ENCODE measurements at regions not wholly inside any gene's neighbourhood (a gene's known extent, or its start where the extent isn't known, plus 50 kb on each side); places are given as distances from the start of the nearest gene placed in this dataset.

DNA sequence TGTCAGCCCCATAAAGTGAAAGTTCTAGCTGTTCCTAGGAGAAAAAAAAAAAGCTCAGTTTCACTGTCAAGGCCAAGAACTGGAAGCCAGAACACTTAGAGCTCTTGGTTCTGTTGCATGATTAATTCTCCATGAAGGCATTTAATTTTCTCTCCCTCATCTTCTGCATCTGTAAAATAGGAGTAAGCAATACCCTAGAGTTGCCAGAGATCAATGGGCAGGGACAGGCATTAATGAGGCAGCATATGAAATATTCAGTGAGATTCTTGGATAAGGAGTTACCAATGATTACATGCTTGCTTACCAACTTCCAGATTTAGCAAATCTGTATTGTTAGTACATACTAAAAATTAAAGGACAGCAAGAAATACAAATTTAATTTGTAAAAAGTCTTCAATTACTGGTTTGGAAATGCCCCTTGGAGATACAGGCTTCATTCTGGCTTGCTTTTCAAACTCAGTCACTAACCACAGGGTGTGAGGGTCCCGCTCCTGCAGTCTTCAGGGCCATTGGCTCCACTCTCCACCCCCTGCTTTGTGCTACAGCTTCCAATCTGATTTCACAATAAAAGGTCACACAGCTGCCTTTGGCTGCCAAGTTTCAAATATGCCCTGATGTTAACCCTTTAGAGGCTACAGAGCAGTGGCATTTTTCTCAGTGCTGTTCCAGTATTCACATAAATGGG, 624.6 kb downstream of the BNC2 start:
- peak; percentile 55 for DNase-seq (ENCODE audit: low read depth)

DNA sequence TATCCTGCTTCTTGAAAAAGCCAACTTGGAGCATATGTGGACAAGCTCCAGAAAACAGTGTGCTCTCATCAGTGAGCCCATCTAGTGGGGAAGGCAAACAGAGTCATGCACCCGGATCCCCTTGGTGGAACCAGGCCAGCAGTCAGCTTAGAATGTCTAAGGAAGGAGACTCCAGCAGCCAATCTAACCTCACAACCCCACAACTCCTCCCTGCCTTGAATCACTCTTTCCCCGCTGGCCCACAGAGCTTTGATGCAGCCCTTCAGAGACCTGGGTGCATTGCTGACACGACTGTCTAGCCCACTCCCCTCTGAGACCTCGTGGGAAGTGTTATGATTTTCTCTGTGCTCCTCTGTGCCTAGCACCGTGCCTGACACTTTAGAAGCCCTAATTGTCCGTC, 623.7 kb downstream of the BNC2 start:
- DNase-seq (ENCODE audit: low read depth) = no peak

- no peak for DNase-seq (ENCODE audit: low read depth)
These were observed 623.1 kb downstream of the BNC2 start for GRCh38 chr9:16247188-16247875.

DNA sequence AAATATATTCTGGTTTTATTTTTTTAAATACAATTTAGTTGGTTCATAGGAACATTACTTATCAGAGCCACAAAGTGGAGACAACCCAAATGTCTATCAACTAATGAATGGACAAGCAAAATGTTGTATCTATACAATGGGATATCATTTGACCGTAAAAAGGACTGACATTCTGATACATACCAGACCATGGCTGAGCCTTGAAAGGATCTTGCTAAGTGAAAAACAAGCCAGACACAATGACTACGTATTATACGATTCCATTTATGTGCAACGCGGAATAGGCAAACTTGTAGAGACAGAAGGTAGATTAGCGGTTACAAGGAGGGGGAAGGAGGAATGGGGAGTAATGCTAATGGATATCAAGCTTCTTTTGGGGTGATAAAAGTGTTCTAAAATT, 621.6 kb downstream of the BNC2 start:
- DNase-seq (ENCODE audit: low read depth) = no peak

GRCh38 chr9:16252616-16253015, 617.9 kb downstream of the BNC2 start:
- no peak for DNase-seq (ENCODE audit: low read depth)

GRCh38 chr9:16254674-16255073, 615.8 kb downstream of the BNC2 start:
- DNase-seq (ENCODE audit: low read depth) = no peak

- no peak for DNase-seq (ENCODE audit: low read depth)
These were observed 615.3 kb downstream of the BNC2 start for GRCh38 chr9:16255217-16255616.

- no peak for DNase-seq (ENCODE audit: low read depth)
These were observed 612.9 kb downstream of the BNC2 start for GRCh38 chr9:16257604-16258003.

GRCh38 chr9:16258191-16258590, 612.3 kb downstream of the BNC2 start:
- DNase-seq (ENCODE audit: low read depth) = no peak

- no peak for DNase-seq (ENCODE audit: low read depth)
These were observed 611.8 kb downstream of the BNC2 start for GRCh38 chr9:16258708-16259107.

- DNase-seq (ENCODE audit: low read depth) = no peak
These were observed 607.8 kb downstream of the BNC2 start for GRCh38 chr9:16262477-16263261.

DNA sequence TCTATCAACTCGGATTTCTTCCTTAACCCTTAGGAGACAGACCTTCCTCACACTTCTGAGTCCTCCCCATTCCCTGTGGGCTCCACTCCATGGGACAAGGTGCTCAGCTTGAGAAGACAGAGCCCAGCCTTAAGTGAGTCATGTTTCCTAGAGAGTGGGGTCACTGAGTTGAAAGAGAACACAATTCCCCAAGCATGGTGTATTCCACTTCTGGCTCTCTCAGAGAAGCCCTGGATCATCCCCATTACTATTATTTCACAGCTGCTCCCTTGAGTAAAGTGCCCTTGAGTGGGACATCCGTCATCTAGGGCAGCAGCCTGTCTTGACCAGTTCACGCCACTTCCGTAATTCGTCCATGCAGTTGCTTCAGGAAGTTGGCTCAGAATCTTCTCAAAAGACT, 604.8 kb downstream of the BNC2 start:
- no peak for DNase-seq (ENCODE audit: low read depth)

DNA sequence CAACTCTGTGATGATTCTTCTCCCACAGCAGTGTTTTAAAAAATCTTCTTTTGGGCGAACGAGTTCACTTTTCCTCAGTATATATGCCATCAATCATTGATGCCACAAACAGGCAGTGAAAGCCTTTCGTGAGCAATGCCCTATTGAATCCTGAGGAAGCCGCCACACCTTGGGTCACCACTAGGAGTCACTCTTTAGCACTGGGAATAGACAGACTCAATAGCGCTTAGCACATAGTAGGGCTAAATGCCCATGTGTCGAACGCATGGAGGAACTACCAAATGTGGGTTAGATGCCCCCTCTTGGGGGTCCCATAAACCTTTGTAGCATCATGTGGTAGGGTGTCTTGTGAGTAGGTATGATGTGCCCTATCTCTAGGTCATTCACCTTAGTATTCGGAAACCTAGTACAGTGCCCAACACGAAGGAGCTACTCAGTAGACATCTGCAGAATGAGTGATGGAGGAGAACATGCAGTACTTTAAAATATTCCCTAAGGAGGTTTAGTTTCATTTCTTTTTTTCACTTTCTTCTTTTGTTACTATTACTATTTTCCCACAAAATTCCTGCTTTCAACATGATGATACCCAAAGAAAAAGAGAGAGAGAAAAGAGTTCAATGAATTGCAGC, 603.7 kb downstream of the BNC2 start:
- DNase-seq (ENCODE audit: low read depth) = no peak

DNA sequence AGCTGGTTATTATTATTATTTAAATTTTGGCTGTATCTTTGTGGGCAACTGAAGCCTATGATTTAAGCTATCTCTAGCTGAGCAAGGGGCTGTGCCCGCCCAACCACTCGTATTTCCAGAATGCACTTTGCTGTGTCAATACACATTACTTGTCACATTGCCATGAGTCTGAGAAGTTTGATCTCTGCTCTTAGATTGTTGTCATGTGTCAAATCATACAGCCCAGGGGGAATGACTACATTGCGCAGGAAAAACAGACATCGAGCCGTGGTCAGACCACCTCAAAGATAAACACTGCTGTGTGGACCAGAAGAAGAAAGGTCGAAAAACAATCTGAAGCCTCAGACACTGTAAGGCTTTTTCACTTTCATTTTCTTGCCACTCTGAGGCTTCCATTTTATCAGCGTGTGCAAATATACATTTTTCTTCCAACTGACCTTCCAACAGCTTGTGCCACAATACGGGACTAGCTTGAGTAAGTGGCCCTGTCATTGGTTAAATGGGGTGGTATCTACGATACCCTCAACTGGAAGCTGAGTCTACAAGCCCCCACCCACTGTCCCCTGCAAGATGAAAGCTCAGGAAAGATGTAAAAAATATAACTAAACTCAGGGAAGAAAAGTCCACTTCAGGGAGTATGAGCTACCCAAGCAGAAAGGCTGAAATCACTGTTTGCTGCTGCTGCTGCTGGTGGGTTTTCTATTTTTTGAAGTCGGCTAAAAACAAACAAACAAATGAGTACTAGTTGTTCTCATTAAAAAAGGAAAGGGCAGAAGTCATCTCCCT, 603.0 kb downstream of the BNC2 start:
- peak; percentile 72 for DNase-seq (ENCODE audit: low read depth)

DNA sequence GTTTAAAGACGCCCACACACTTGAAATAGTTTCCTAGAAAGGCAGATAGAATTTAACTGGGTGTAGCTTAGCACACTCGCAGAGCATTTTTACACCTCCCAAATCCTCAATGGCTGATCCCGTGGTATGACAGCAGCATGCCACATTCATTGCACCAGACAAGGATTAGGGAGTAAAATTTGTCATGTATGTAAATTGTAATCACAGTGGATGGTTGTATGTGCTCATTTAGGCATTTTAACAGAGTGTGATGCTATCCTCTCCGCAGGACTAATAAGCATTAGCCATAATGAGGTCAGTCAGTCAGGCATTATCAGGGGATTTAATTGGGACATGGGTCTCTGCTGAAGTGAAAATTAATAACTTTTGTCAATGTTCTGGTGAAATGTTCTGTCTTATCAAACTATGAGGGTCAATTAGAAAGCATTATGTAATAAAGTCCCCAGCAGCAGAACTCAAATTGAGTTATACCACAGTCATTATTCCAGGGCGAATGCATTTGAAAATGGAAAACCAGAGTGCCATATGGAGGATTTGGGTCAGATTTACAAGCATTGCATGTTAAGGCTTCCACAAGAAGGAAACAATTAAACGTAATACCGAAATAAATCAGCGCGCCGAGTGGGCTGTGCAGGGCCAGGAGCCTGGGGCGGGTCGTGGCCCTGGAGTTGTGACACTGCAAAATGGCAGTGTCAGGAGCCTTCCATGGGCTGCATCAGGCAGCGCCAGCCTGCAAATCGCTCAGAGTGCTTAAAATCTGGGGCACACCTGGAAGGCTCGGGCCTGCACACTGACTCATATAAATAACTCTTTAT, 602.2 kb downstream of the BNC2 start:
- DNase-seq (ENCODE audit: low read depth) = no peak

GRCh38 chr9:16271967-16272366, 598.5 kb downstream of the BNC2 start:
- DNase-seq (ENCODE audit: low read depth) = no peak

DNA sequence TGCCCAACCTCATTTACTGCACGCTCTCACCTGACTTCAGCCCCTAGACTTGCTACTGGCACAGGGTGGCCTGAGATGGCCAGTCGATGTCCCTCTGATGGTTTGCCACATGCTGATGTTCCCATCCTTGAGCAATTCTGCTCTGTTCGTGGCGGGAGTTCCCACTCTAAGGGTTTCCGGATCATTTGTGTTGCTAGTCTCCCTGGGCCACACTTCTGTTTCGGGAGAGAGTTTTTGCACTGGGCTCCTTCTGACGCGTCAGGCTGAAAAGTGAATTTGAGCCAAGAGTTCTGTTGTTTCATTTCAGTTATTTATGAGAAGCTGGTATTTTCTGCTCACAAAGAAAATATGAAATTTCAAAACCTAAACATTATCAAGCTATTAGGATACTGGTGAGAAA, 597.7 kb downstream of the BNC2 start:
- no peak for DNase-seq (ENCODE audit: low read depth)

GRCh38 chr9:16275795-16276624, 594.5 kb downstream of the BNC2 start:
- DNase-seq (ENCODE audit: low read depth) = no peak

- no peak for DNase-seq (ENCODE audit: low read depth)
These were observed 593.6 kb downstream of the BNC2 start for GRCh38 chr9:16276866-16277265.

GRCh38 chr9:16277471-16277960, 593.0 kb downstream of the BNC2 start:
- no peak for DNase-seq (ENCODE audit: low read depth)
